Activated T-cell treated with anti-CD3 and anti-CD28 coated beads, Interleukin-2, amount 50 U/mL, for 24 hours (primary cell): ENCODE measurements at regions not wholly inside any gene's neighbourhood (a gene's known extent, or its start where the extent isn't known, plus 50 kb on each side); places are given as distances from the start of the nearest gene placed in this dataset.

Source experiments
- DNase-seq: peaks from one replicate; pipeline ENCODE4 v3.0.0-alpha.2; 2020
- H3K27ac Mint-ChIP-seq: 2 replicates; pipeline ENCODE4 v1.8.0; 2020; ENCODE audit warnings: mild to moderate bottlenecking, mixed read lengths
- H3K27me3 Mint-ChIP-seq: 2 replicates; pipeline ENCODE4 v1.8.0; 2020; ENCODE audit warnings: mixed read lengths
- H3K36me3 Mint-ChIP-seq: 2 replicates; pipeline ENCODE4 v1.8.0; 2020; ENCODE audit warnings: low read depth, mixed read lengths
- H3K4me1 Mint-ChIP-seq: 2 replicates; pipeline ENCODE4 v1.8.0; 2020; ENCODE audit warnings: low read depth, mixed read lengths
- H3K4me3 Mint-ChIP-seq: 2 replicates; pipeline ENCODE4 v1.8.0; 2020; ENCODE audit warnings: mild to moderate bottlenecking, moderate library complexity, mixed read lengths
- H3K9me3 Mint-ChIP-seq: 2 replicates; pipeline ENCODE4 v1.8.0; 2020; ENCODE audit warnings: mixed read lengths

DNA sequence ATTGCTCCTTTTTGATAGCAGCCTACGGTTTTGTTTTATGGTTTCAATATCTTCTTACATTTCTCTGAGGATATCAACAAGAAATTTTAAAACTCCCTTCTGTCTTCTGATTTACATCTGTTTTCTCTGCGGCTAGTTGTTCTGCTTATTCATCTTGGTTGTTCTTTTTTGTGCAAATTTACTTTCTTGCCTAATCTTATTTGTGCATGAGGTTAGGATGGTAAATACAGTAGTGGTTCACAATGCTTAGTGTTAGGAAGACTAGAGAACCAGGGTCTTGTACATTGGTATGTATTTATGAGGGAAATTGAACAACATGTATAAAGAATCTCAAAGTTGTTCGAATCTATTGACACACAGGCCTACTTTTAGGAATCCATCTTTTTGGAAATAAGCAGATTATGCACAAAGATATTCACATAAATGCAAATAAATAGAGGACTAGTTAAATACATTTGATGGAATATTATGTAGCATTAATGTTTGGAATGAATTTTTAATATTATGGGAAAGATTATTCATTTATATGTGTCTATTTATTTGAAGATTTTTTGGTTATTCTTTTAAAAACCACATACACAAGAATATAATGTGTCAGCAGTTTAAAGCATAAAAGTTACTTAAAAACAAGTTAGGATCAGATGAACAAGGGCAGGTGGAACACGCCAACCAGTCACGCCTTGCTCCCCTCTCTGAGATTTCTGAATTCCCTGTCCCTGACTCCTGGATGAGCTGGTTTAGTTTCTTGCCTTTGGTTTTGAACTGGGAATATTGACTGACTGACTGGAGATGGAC, 51.4 kb upstream of the RFC3 start:
- DNase-seq, result no peak
- Mint-ChIP-seq H3K27ac (no peak overlapping the region), H3K4me3 (no peak overlapping the region), H3K4me1 (no peaks in the 10 kb centered on the region), H3K36me3 (no peaks in the 10 kb centered on the region), H3K9me3 (no peaks in the 10 kb centered on the region), H3K27me3 (peaks cover 19% of the 10 kb centered on the region)

- no peaks in the 10 kb centered on the region for H3K36me3 Mint-ChIP-seq
- DNase-seq, result no peak
- H3K9me3 Mint-ChIP-seq, result no peaks in the 10 kb centered on the region
Measured at GRCh38 chr13:33767140-33767539, 50.8 kb upstream of the RFC3 start.

More at GRCh38 chr13:33767140-33767539, 50.8 kb upstream of the RFC3 start:
- no peak overlapping the region for H3K27ac Mint-ChIP-seq
- no peak overlapping the region for H3K4me3 Mint-ChIP-seq
- H3K27me3 Mint-ChIP-seq, result peaks cover 18% of the 10 kb centered on the region
- no peaks in the 10 kb centered on the region for H3K4me1 Mint-ChIP-seq
